ENCODE measurements at regions not wholly inside any gene's neighbourhood (a gene's known extent, or its start where the extent isn't known, plus 50 kb on each side); places are given as distances from the start of the nearest gene placed in this dataset.

GRCh38 chr7:25356534-25357151 lies 128.4 kb upstream of the NPVF start:
- no peak overlapping the region for H3K27ac ChIP-seq

GRCh38 chr7:25358926-25359325 lies 130.6 kb upstream of the NPVF start:
- H3K4me3 ChIP-seq = no peak overlapping the region
- peak overlapping the region in 1 of 21 experiments; percentile 47 for H3K27ac ChIP-seq

More at GRCh38 chr7:25356534-25357151, 128.4 kb upstream of the NPVF start:
- H3K4me3 ChIP-seq = no peak overlapping the region

- peak overlapping the region in 3 of 21 experiments; percentile 14 to 59 (median 27) for H3K27ac ChIP-seq
- no peak overlapping the region for H3K4me3 ChIP-seq
Measured at GRCh38 chr7:25359471-25360059, 131.3 kb upstream of the NPVF start.

GRCh38 chr7:25360451-25360850 lies 132.2 kb upstream of the NPVF start:
- H3K27ac ChIP-seq = peak overlapping the region in 6 of 21 experiments; percentile 14 to 59 (median 23)
- no peak overlapping the region for H3K4me3 ChIP-seq

GRCh38 chr7:25361387-25361786 lies 133.1 kb upstream of the NPVF start:
- H3K27ac ChIP-seq = peak overlapping the region in 1 of 21 experiments; percentile 51
- H3K4me3 ChIP-seq = no peak overlapping the region

GRCh38 chr7:25361863-25362262 lies 133.6 kb upstream of the NPVF start:
- H3K27ac ChIP-seq = peak overlapping the region in 1 of 21 experiments; percentile 51
- H3K4me3 ChIP-seq = no peak overlapping the region

- Histone ChIP-seq H3K4me3 (no peak overlapping the region), H3K27ac (peak overlapping the region in 1 of 21 experiments; percentile 65)
Measured at GRCh38 chr7:25368599-25369201, 140.4 kb upstream of the NPVF start.

- H3K27ac ChIP-seq = peak overlapping the region in 1 of 21 experiments; percentile 65
Measured at GRCh38 chr7:25369786-25370185, 141.5 kb upstream of the NPVF start.

GRCh38 chr7:25371972-25372371 lies 143.7 kb upstream of the NPVF start:
- no peak overlapping the region for H3K4me3 ChIP-seq
- H3K27ac ChIP-seq = no peak overlapping the region

More at GRCh38 chr7:25369786-25370185, 141.5 kb upstream of the NPVF start:
- H3K4me3 ChIP-seq = no peak overlapping the region

GRCh38 chr7:25375805-25376600 lies 147.7 kb upstream of the NPVF start:
- Histone ChIP-seq H3K27ac (peak overlapping the region in 3 of 21 experiments; percentile 3 to 33 (median 7)), H3K4me3 (no peak overlapping the region)

GRCh38 chr7:25379351-25380300 lies 151.3 kb upstream of the NPVF start:
- Histone ChIP-seq H3K27ac (peak overlapping the region in 5 of 21 experiments; percentile 5 to 46 (median 41)), H3K4me3 (no peak overlapping the region)

- peak overlapping the region in 11 of 21 experiments; percentile 6 to 78 (median 35) for H3K27ac ChIP-seq
Measured at GRCh38 chr7:25381818-25382589, 153.7 kb upstream of the NPVF start.

GRCh38 chr7:25382869-25383268 lies 154.6 kb upstream of the NPVF start:
- peak overlapping the region in 8 of 21 experiments; percentile 23 to 78 (median 45) for H3K27ac ChIP-seq
- no peak overlapping the region for H3K4me3 ChIP-seq

More at GRCh38 chr7:25381818-25382589, 153.7 kb upstream of the NPVF start:
- H3K4me3 ChIP-seq = no peak overlapping the region

GRCh38 chr7:25383402-25383801 lies 155.1 kb upstream of the NPVF start:
- Histone ChIP-seq H3K27ac (peak overlapping the region in 2 of 21 experiments; percentile 62 to 84), H3K4me3 (no peak overlapping the region)

GRCh38 chr7:25384788-25385505 lies 156.7 kb upstream of the NPVF start:
- H3K27ac ChIP-seq = peak overlapping the region in 11 of 21 experiments; percentile 11 to 84 (median 50)
- H3K4me3 ChIP-seq = no peak overlapping the region

- Histone ChIP-seq H3K27ac (peak overlapping the region in 13 of 21 experiments; percentile 11 to 84 (median 54)), H3K4me3 (no peak overlapping the region)
Measured at GRCh38 chr7:25385506-25386136, 157.3 kb upstream of the NPVF start.

- Histone ChIP-seq H3K4me3 (no peak overlapping the region), H3K27ac (peak overlapping the region in 12 of 21 experiments; percentile 11 to 84 (median 56))
Measured at GRCh38 chr7:25386311-25386744, 158.0 kb upstream of the NPVF start.
